Trophoblast cell (in vitro differentiated cells and primary cell): ENCODE measurements at regions not wholly inside any gene's neighbourhood (a gene's known extent, or its start where the extent isn't known, plus 50 kb on each side); places are given as distances from the start of the nearest gene placed in this dataset.
"Not testable (repeated sequence)": the region's sequence is repeated elsewhere in the genome, so short reads cannot be mapped to it uniquely, and the experiment has no call there.

Experiments
- DNase-seq, 2 donors: peaks; one replicate each; pipeline ENCODE4 v3.0.0-alpha.2; 2016
- H2AFZ ChIP-seq: 2 replicates; pipeline ENCODE4 v1.6.1; 2013; ENCODE audit warnings: low read length, moderate library complexity, mild to moderate bottlenecking; ENCODE audit not compliant: insufficient read depth, poor library complexity
- H2AK5ac ChIP-seq: 2 replicates; pipeline ENCODE4 v1.6.1; 2013; ENCODE audit warnings: mild to moderate bottlenecking, low read length
- H2BK120ac ChIP-seq: 2 replicates; pipeline ENCODE4 v1.6.1; 2013; ENCODE audit warnings: low read length, mild to moderate bottlenecking, moderate library complexity; ENCODE audit not compliant: insufficient read depth, poor library complexity
- H2BK12ac ChIP-seq: 2 replicates; pipeline ENCODE4 v1.6.1; 2013; ENCODE audit warnings: mild to moderate bottlenecking, low read length, moderate library complexity
- H2BK5ac ChIP-seq: 2 replicates; pipeline ENCODE4 v1.6.1; 2013; ENCODE audit warnings: low read length, low read depth, moderate library complexity, mild to moderate bottlenecking; ENCODE audit not compliant: poor library complexity
- H3K14ac ChIP-seq: 2 replicates; pipeline ENCODE4 v1.6.1; 2013; ENCODE audit warnings: mild to moderate bottlenecking, low read length
- H3K18ac ChIP-seq: 2 replicates; pipeline ENCODE4 v1.6.1; 2013; ENCODE audit warnings: mild to moderate bottlenecking, low read length
- H3K23ac ChIP-seq: 2 replicates; pipeline ENCODE4 v1.6.1; 2013; ENCODE audit warnings: low read length
- H3K27ac ChIP-seq: 2 replicates; pipeline ENCODE4 v1.5.1; 2013; ENCODE audit warnings: low read depth, mild to moderate bottlenecking, inconsistent platforms, low read length, moderate library complexity
- H3K27me3 ChIP-seq: 2 replicates; pipeline ENCODE4 v1.6.1; 2013; ENCODE audit warnings: inconsistent platforms, mild to moderate bottlenecking, low read length, moderate library complexity; ENCODE audit not compliant: insufficient read depth
- H3K36me3 ChIP-seq, 2 experiments: 1 replicate in 1 of 2; 2 replicates in 1 of 2; pipeline ENCODE4 v1.6.1; 2013; ENCODE audit warnings: low read length in 2 of 2, mild to moderate bottlenecking in 2 of 2, moderate library complexity in 1 of 2; ENCODE audit not compliant: insufficient read depth in 2 of 2, control insufficient read depth in 1 of 2
- H3K4ac ChIP-seq: 2 replicates; pipeline ENCODE4 v1.6.1; 2013; ENCODE audit warnings: low read depth, mild to moderate bottlenecking, low read length, moderate library complexity
- H3K4me1 ChIP-seq, 2 experiments: 1 replicate in 1 of 2; 2 replicates in 1 of 2; pipeline ENCODE4 v1.6.1; 2013; ENCODE audit warnings: low read length in 2 of 2, mild to moderate bottlenecking in 2 of 2, moderate library complexity in 1 of 2; ENCODE audit not compliant: insufficient read depth in 2 of 2, control insufficient read depth in 1 of 2
- H3K4me2 ChIP-seq: 2 replicates; pipeline ENCODE4 v1.6.1; 2013; ENCODE audit warnings: inconsistent platforms, mild to moderate bottlenecking, low read length, moderate library complexity
- H3K4me3 ChIP-seq: 2 replicates; pipeline ENCODE4 v1.5.1; 2013; ENCODE audit warnings: mild to moderate bottlenecking, low read depth, low read length, inconsistent platforms
- H3K79me1 ChIP-seq: one replicate; pipeline ENCODE4 v1.6.1; 2013; ENCODE audit warnings: low read length
- H3K79me2 ChIP-seq: 2 replicates; pipeline ENCODE4 v1.6.1; 2013; ENCODE audit warnings: low read length, mild to moderate bottlenecking; ENCODE audit not compliant: control insufficient read depth, insufficient read depth, poor library complexity
- H3K9ac ChIP-seq: 2 replicates; pipeline ENCODE4 v1.6.1; 2013; ENCODE audit warnings: mild to moderate bottlenecking, low read length
- H3K9me3 ChIP-seq: 2 replicates; pipeline ENCODE4 v1.6.1; 2013; ENCODE audit warnings: low read depth, mild to moderate bottlenecking, control low read depth, inconsistent platforms, low read length; ENCODE audit not compliant: insufficient read depth
- H4K12ac ChIP-seq: 2 replicates; pipeline ENCODE4 v1.6.1; 2013; ENCODE audit warnings: low read depth, mild to moderate bottlenecking, low read length, moderate library complexity
- H4K8ac ChIP-seq: 2 replicates; pipeline ENCODE4 v1.6.1; 2013; ENCODE audit warnings: low read depth, mild to moderate bottlenecking, low read length, moderate library complexity
- H4K91ac ChIP-seq: one replicate; pipeline ENCODE4 v1.6.1; 2013; ENCODE audit warnings: low read depth, mild to moderate bottlenecking, low read length, moderate library complexity
- WGBS: extraction: QIAGEN DNeasy Blood & Tissue Kit; methylation state at CpG from one replicate; pipeline ENCODE4 v1.1.7; 2013; ENCODE audit warnings: missing lambda C conversion rate; ENCODE audit not compliant: insufficient read length, insufficient coverage; ENCODE audit errors: extremely low coverage; 5-methylcytosine and 5-hydroxymethylcytosine counted together

GRCh38 chr10:38354410-38354809, 260.3 kb downstream of the ZNF37A start:
- H3K9ac ChIP-seq, H3K36me3 ChIP-seq, H2BK120ac ChIP-seq, H2BK5ac ChIP-seq, H3K23ac ChIP-seq, H3K4me2 ChIP-seq, H3K14ac ChIP-seq, H2BK12ac ChIP-seq, H3K79me1 ChIP-seq, H4K8ac ChIP-seq, H3K27ac ChIP-seq, H3K4me3 ChIP-seq, H3K18ac ChIP-seq, H4K91ac ChIP-seq, DNase-seq, H3K79me2 ChIP-seq, H2AK5ac ChIP-seq, H3K9me3 ChIP-seq, H3K27me3 ChIP-seq, H3K4ac ChIP-seq, H3K4me1 ChIP-seq, H4K12ac ChIP-seq, H2AFZ ChIP-seq: not testable (repeated sequence)
- WGBS, result no CpG with 5 or more reads among the region's 3 CpGs

GRCh38 chr10:38355911-38356526, 261.9 kb downstream of the ZNF37A start:
- H4K8ac ChIP-seq, H3K18ac ChIP-seq, H4K91ac ChIP-seq, H3K36me3 ChIP-seq, H4K12ac ChIP-seq, H3K79me1 ChIP-seq, H2BK120ac ChIP-seq, H2BK12ac ChIP-seq, H3K79me2 ChIP-seq, H3K27me3 ChIP-seq, H2BK5ac ChIP-seq, H3K9ac ChIP-seq, H2AFZ ChIP-seq, H3K14ac ChIP-seq, H3K4me1 ChIP-seq, H3K9me3 ChIP-seq, H2AK5ac ChIP-seq, H3K4ac ChIP-seq, H3K27ac ChIP-seq, H3K23ac ChIP-seq: not testable (repeated sequence)
- peak; percentile 34 to 61 for DNase-seq
- H3K4me2 ChIP-seq, result peak overlapping the region; percentile 45
- peak overlapping the region; percentile 72 for H3K4me3 ChIP-seq
- no CpG with 5 or more reads among the region's 41 CpGs for WGBS

- not testable (repeated sequence) for H3K9me3 ChIP-seq, H2BK120ac ChIP-seq, H2AK5ac ChIP-seq, H3K79me2 ChIP-seq, H3K36me3 ChIP-seq, H3K9ac ChIP-seq, H2BK12ac ChIP-seq, H3K14ac ChIP-seq, H3K4me1 ChIP-seq, DNase-seq, H3K27ac ChIP-seq, H4K91ac ChIP-seq, H3K18ac ChIP-seq, H2BK5ac ChIP-seq, H3K4ac ChIP-seq, H4K12ac ChIP-seq, H4K8ac ChIP-seq, H3K79me1 ChIP-seq, H2AFZ ChIP-seq, H3K23ac ChIP-seq, H3K27me3 ChIP-seq
- Histone ChIP-seq H3K4me3 (peak overlapping the region; percentile 72), H3K4me2 (peak overlapping the region; percentile 30)
- no CpG with 5 or more reads among the region's 16 CpGs for WGBS
Observed at GRCh38 chr10:38356527-38356926, 262.4 kb downstream of the ZNF37A start.

GRCh38 chr10:38362514-38362913, 268.4 kb downstream of the ZNF37A start:
- H2AFZ ChIP-seq, H3K9me3 ChIP-seq, DNase-seq, H3K79me1 ChIP-seq, H2BK12ac ChIP-seq, H3K23ac ChIP-seq, H3K79me2 ChIP-seq, H4K8ac ChIP-seq, H3K4ac ChIP-seq, H3K4me1 ChIP-seq, H3K18ac ChIP-seq, H2BK5ac ChIP-seq, H3K27ac ChIP-seq, H3K4me3 ChIP-seq, H3K9ac ChIP-seq, H2AK5ac ChIP-seq, H4K12ac ChIP-seq, H3K4me2 ChIP-seq, H4K91ac ChIP-seq, H3K14ac ChIP-seq, H3K36me3 ChIP-seq, H2BK120ac ChIP-seq, H3K27me3 ChIP-seq: not testable (repeated sequence)
